ENCODE measurements at regions not wholly inside any gene's neighbourhood (a gene's known extent, or its start where the extent isn't known, plus 50 kb on each side); places are given as distances from the start of the nearest gene placed in this dataset.

- H3K4me2 ChIP-seq (ENCODE audit: low read length): no peak overlapping the region
- BruUV-seq (replicated peaks): no TSS peak
- H3K9me3 ChIP-seq (ENCODE audit: low read length): no peaks in the 10 kb centered on the region
- no peaks in the 10 kb centered on the region for H3K36me3 ChIP-seq (ENCODE audit: insufficient read depth, low read length)
- no peak overlapping the region for H3K4me3 ChIP-seq (ENCODE audit: low read depth, low read length, poor library complexity, severe bottlenecking)
- ChIA-PET CTCF (ENCODE audit: unreplicated experiment) (no interaction called here), POLR2A (no interaction called here)
- intact Hi-C loops (cut with micrococcal nuclease; ENCODE audit: unreplicated experiment): no loop called here
- no peaks in the 10 kb centered on the region for H3K4me1 ChIP-seq (ENCODE audit: insufficient read depth, low read length, poor library complexity, severe bottlenecking)
- no peak overlapping the region for H3K27ac ChIP-seq (ENCODE audit: low read depth, low read length, poor library complexity, severe bottlenecking)
- no peaks in the 10 kb centered on the region for H3K9me2 ChIP-seq (ENCODE audit: insufficient read depth, low read length)
- no peaks in the 10 kb centered on the region for H4K20me1 ChIP-seq (ENCODE audit: insufficient read depth, low read length)
- no peaks in the 10 kb centered on the region for H3K79me2 ChIP-seq (ENCODE audit: insufficient read depth, low read depth, low read length)
- no peak overlapping the region for H2AFZ ChIP-seq (ENCODE audit: low read length)
- no peak for TF ChIP-seq EZH2phosphoT487 (IDR thresholded peaks at IDR 0.05; ENCODE audit: borderline replicate concordance, low read depth, low read length)
- TF ChIP-seq CTCF (conservative IDR thresholded peaks at IDR 0.05; ENCODE audit: low read length): no peak
- DNase-seq (ENCODE audit: low spot score): no peak
Observed at GRCh38 chr1:189616893-189617292, 860.8 kb downstream of the BRINP3 start.

GRCh38 chr1:189619682-189620332 lies 857.9 kb downstream of the BRINP3 start:
- no peaks in the 10 kb centered on the region for H3K36me3 ChIP-seq (ENCODE audit: insufficient read depth, low read length)
- TF ChIP-seq EZH2phosphoT487 (IDR thresholded peaks at IDR 0.05; ENCODE audit: borderline replicate concordance, low read depth, low read length) (no peak), CTCF (conservative IDR thresholded peaks at IDR 0.05; ENCODE audit: low read length) (no peak)
- H4K20me1 ChIP-seq (ENCODE audit: insufficient read depth, low read length): no peaks in the 10 kb centered on the region
- H3K27ac ChIP-seq (ENCODE audit: low read depth, low read length, poor library complexity, severe bottlenecking): no peak overlapping the region
- POLR2A ChIA-PET: no interaction called here
- no peaks in the 10 kb centered on the region for H3K79me2 ChIP-seq (ENCODE audit: insufficient read depth, low read depth, low read length)
- no peaks in the 10 kb centered on the region for H3K4me1 ChIP-seq (ENCODE audit: insufficient read depth, low read length, poor library complexity, severe bottlenecking)
- no peak overlapping the region for H2AFZ ChIP-seq (ENCODE audit: low read length)
- CTCF ChIA-PET (ENCODE audit: unreplicated experiment): no interaction called here
- no peaks in the 10 kb centered on the region for H3K9me3 ChIP-seq (ENCODE audit: low read length)
- no peak overlapping the region for H3K4me2 ChIP-seq (ENCODE audit: low read length)
- intact Hi-C loops (cut with micrococcal nuclease; ENCODE audit: unreplicated experiment): no loop called here
- no peak overlapping the region for H3K4me3 ChIP-seq (ENCODE audit: low read depth, low read length, poor library complexity, severe bottlenecking)
- no TSS peak for BruUV-seq (replicated peaks)
- no peak for DNase-seq (ENCODE audit: low spot score)
- H3K9me2 ChIP-seq (ENCODE audit: insufficient read depth, low read length): no peaks in the 10 kb centered on the region

- intact Hi-C loops (cut with micrococcal nuclease; ENCODE audit: unreplicated experiment): no loop called here
- CTCF ChIA-PET (ENCODE audit: unreplicated experiment): no interaction called here
- no peak overlapping the region for H2AFZ ChIP-seq (ENCODE audit: low read length)
- no peak overlapping the region for H3K4me3 ChIP-seq (ENCODE audit: low read depth, low read length, poor library complexity, severe bottlenecking)
- no peaks in the 10 kb centered on the region for H3K9me2 ChIP-seq (ENCODE audit: insufficient read depth, low read length)
- no peak for DNase-seq (ENCODE audit: low spot score)
- BruUV-seq (replicated peaks): no TSS peak
- TF ChIP-seq CTCF (conservative IDR thresholded peaks at IDR 0.05; ENCODE audit: low read length) (no peak), EZH2phosphoT487 (IDR thresholded peaks at IDR 0.05; ENCODE audit: borderline replicate concordance, low read depth, low read length) (no peak)
- no peaks in the 10 kb centered on the region for H4K20me1 ChIP-seq (ENCODE audit: insufficient read depth, low read length)
- no peaks in the 10 kb centered on the region for H3K36me3 ChIP-seq (ENCODE audit: insufficient read depth, low read length)
- no peak overlapping the region for H3K27ac ChIP-seq (ENCODE audit: low read depth, low read length, poor library complexity, severe bottlenecking)
- no peaks in the 10 kb centered on the region for H3K4me1 ChIP-seq (ENCODE audit: insufficient read depth, low read length, poor library complexity, severe bottlenecking)
- H3K79me2 ChIP-seq (ENCODE audit: insufficient read depth, low read depth, low read length): no peaks in the 10 kb centered on the region
- POLR2A ChIA-PET: no interaction called here
- H3K4me2 ChIP-seq (ENCODE audit: low read length): no peak overlapping the region
- H3K9me3 ChIP-seq (ENCODE audit: low read length): no peaks in the 10 kb centered on the region
Observed at GRCh38 chr1:189620471-189620870, 857.2 kb downstream of the BRINP3 start.

Measured in OCI-LY7 (cell line).